HepG2 (cell line): ENCODE measurements at regions not wholly inside any gene's neighbourhood (a gene's known extent, or its start where the extent isn't known, plus 50 kb on each side); places are given as distances from the start of the nearest gene placed in this dataset.

Experiments used
- CBX5 ChIP-seq: sonication (generic); formaldehyde crosslinking; IDR thresholded peaks from 2 replicates; pipeline ENCODE4 v1.4.0; 2020; ENCODE audit warnings: missing genetic modification reagents, borderline replicate concordance
- EP300 ChIP-seq, 3 experiments: sonication (generic) in 1 of 3; formaldehyde crosslinking in 1 of 3; IDR thresholded peaks; 2 replicates each; pipeline versions ENCODE4 v1.5.1 to v1.6.1; 2011 to 2020; ENCODE audit warnings: low read depth in 2 of 3, low read length in 2 of 3, borderline replicate concordance in 1 of 3, improper control_type of control experiment in 1 of 3, mild to moderate bottlenecking in 1 of 3, missing genetic modification reagents in 1 of 3, moderate library complexity in 1 of 3
- EZH2 ChIP-seq: conservative IDR thresholded peaks from 2 replicates; pipeline ENCODE4 v1.6.1; 2012; ENCODE audit warnings: mild to moderate bottlenecking, low read depth, low read length, moderate library complexity
- GPN1 ChIP-seq: sonication (generic); formaldehyde crosslinking; IDR thresholded peaks from 2 replicates; pipeline ENCODE4 v1.5.1; 2020; ENCODE audit warnings: missing genetic modification reagents, borderline replicate concordance
- KDM4B ChIP-seq: sonication (generic); formaldehyde crosslinking; IDR thresholded peaks from 2 replicates; pipeline ENCODE4 v1.4.0; 2020; ENCODE audit warnings: missing genetic modification reagents
- MIXL1 ChIP-seq: IDR thresholded peaks from 2 replicates; pipeline ENCODE4 v1.6.1; 2016
- ZNF282 ChIP-seq: fragments of 450-650 bp; IDR thresholded peaks from 2 replicates; pipeline ENCODE4 v1.6.1; 2018; ENCODE audit not compliant: partially characterized antibody
- ZNF569 ChIP-seq: sonication (generic); formaldehyde crosslinking; IDR thresholded peaks from 2 replicates; pipeline ENCODE4 v1.5.0; 2020; ENCODE audit warnings: mild to moderate bottlenecking, missing genetic modification reagents, moderate library complexity, borderline replicate concordance
- TF ChIP-seq, protein P1 (sequence below): sonication (generic); formaldehyde crosslinking; IDR thresholded peaks from 2 replicates; pipeline ENCODE4 v1.8.1; 2022; ENCODE audit warnings: mild to moderate bottlenecking, missing genetic modification reagents
- TF ChIP-seq, protein P2 (sequence below): sonication (generic); formaldehyde crosslinking; IDR thresholded peaks from 2 replicates; pipeline ENCODE4 v1.5.0; 2020; ENCODE audit warnings: mild to moderate bottlenecking, missing genetic modification reagents, moderate library complexity

DNA sequence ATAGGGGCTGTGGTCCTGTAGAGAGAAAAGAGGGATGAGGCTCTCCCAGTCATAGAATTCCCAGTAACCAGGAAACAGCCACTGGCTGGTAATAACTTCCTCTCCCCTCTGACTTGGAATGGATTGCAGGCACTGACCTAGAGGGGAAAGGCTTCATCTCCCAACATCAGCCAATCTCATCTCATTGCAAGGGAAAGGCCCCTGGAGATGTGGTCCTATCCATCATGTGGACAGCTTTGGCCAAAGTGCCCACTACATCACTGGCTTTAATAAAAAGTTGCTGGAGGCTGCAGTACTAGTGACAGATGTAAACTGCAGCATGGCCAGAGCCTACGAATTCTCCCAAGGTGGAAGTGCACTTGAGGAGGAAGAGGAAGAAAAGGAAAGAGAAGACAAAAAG lies 820.5 kb upstream of the CELF4 start:
- no peak for TF ChIP-seq EP300 (IDR thresholded peaks at IDR 0.05; ENCODE audit: low read depth in 2 of 2, low read length in 2 of 2)
- no peak for TF ChIP-seq EP300 (CRISPR knock-in tag; IDR thresholded peaks at IDR 0.05; ENCODE audit: borderline replicate concordance)
- TF ChIP-seq, protein P1, sequence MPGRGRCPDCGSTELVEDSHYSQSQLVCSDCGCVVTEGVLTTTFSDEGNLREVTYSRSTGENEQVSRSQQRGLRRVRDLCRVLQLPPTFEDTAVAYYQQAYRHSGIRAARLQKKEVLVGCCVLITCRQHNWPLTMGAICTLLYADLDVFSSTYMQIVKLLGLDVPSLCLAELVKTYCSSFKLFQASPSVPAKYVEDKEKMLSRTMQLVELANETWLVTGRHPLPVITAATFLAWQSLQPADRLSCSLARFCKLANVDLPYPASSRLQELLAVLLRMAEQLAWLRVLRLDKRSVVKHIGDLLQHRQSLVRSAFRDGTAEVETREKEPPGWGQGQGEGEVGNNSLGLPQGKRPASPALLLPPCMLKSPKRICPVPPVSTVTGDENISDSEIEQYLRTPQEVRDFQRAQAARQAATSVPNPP (CRISPR knock-in tag) = no peak
- no peak for TF ChIP-seq GPN1 (CRISPR knock-in tag)
- no peak for TF ChIP-seq MIXL1
- TF ChIP-seq CBX5 (CRISPR knock-in tag) = no peak
- no peak for TF ChIP-seq KDM4B (CRISPR knock-in tag)
- no peak for TF ChIP-seq ZNF282
- no peak for TF ChIP-seq ZNF569
- TF ChIP-seq, protein P2, sequence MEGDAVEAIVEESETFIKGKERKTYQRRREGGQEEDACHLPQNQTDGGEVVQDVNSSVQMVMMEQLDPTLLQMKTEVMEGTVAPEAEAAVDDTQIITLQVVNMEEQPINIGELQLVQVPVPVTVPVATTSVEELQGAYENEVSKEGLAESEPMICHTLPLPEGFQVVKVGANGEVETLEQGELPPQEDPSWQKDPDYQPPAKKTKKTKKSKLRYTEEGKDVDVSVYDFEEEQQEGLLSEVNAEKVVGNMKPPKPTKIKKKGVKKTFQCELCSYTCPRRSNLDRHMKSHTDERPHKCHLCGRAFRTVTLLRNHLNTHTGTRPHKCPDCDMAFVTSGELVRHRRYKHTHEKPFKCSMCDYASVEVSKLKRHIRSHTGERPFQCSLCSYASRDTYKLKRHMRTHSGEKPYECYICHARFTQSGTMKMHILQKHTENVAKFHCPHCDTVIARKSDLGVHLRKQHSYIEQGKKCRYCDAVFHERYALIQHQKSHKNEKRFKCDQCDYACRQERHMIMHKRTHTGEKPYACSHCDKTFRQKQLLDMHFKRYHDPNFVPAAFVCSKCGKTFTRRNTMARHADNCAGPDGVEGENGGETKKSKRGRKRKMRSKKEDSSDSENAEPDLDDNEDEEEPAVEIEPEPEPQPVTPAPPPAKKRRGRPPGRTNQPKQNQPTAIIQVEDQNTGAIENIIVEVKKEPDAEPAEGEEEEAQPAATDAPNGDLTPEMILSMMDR = no peak
- no peak for TF ChIP-seq EZH2
